ENCODE measurements at regions not wholly inside any gene's neighbourhood (a gene's known extent, or its start where the extent isn't known, plus 50 kb on each side); places are given as distances from the start of the nearest gene placed in this dataset.
A peak's percentile ranks its signal among the peaks of the same experiment; 100 is the strongest.

DNA sequence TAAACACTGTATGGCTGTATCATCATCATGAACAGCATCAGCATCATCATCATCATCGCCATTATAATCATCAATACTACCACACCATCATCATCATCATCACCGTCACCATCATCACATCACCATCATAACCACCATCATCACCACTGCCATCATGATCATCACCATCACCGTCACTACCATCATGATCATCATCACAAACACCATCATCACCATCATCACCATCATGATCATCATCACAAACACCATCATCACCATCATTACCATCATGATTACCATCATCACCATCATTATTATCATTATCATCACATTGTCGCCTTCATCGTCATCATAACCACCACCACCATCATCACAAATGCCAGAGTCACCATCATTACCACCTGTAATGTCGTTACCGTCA, 1196.9 kb downstream of the NLGN4X start:
- no peaks in the 10 kb centered on the region for H3K4me1 ChIP-seq (replicated peaks)
- H3K36me3 ChIP-seq = no peaks in the 10 kb centered on the region
- no peaks in the 10 kb centered on the region for H3K9me3 ChIP-seq (replicated peaks)
- H3K4me3 ChIP-seq = no peak overlapping the region
- no peak for DNase-seq (ENCODE audit: low read depth in 1 of 2, low spot score in 2 of 2)
- no peak overlapping the region for H3K27ac ChIP-seq
- H3K27me3 ChIP-seq (replicated peaks) = no peaks in the 10 kb centered on the region

GRCh38 chrX:5015451-5015850, 1213.2 kb downstream of the NLGN4X start:
- no peaks in the 10 kb centered on the region for H3K27me3 ChIP-seq (replicated peaks)
- no peaks in the 10 kb centered on the region for H3K36me3 ChIP-seq
- no peaks in the 10 kb centered on the region for H3K9me3 ChIP-seq (replicated peaks)
- no peaks in the 10 kb centered on the region for H3K4me1 ChIP-seq (replicated peaks)
- no peak for DNase-seq (ENCODE audit: low read depth in 1 of 2, low spot score in 2 of 2)
- H3K27ac ChIP-seq = no peak overlapping the region
- H3K4me3 ChIP-seq = no peak overlapping the region

DNA sequence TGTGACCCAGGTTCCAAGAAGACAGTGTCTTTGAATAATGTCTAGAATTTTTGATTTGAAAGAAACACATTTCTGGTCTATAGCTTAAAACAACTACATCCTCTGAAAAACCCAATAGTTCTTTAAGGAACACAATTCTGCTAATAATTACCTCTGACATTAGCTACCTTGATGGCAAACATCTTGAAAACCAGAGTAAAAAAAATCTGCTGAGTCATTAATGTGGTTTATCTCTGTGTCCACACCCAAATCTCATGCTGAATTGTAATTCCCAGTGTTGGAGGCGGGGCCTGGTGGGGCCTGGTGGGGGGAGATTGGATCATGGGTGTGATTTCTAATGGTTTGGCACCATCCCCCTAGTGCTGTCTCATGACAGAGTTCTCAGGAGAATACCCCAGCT, 1233.8 kb downstream of the NLGN4X start:
- H3K9me3 ChIP-seq (replicated peaks) = no peaks in the 10 kb centered on the region
- DNase-seq (ENCODE audit: low read depth in 1 of 2, low spot score in 2 of 2) = no peak
- H3K4me3 ChIP-seq = no peak overlapping the region
- H3K27me3 ChIP-seq (replicated peaks) = no peaks in the 10 kb centered on the region
- H3K36me3 ChIP-seq = no peaks in the 10 kb centered on the region
- H3K4me1 ChIP-seq (replicated peaks) = no peaks in the 10 kb centered on the region
- H3K27ac ChIP-seq = no peak overlapping the region

GRCh38 chrX:4978613-4979012, 1250.1 kb downstream of the NLGN4X start:
- H3K27ac ChIP-seq = no peak overlapping the region
- DNase-seq (ENCODE audit: low read depth in 1 of 2, low spot score in 2 of 2) = no peak
- H3K4me3 ChIP-seq = no peak overlapping the region
- no peaks in the 10 kb centered on the region for H3K9me3 ChIP-seq (replicated peaks)
- no peaks in the 10 kb centered on the region for H3K4me1 ChIP-seq (replicated peaks)
- H3K36me3 ChIP-seq = no peaks in the 10 kb centered on the region
- no peaks in the 10 kb centered on the region for H3K27me3 ChIP-seq (replicated peaks)

GRCh38 chrX:4971646-4972045, 1257.0 kb downstream of the NLGN4X start:
- Histone ChIP-seq H3K4me1 (replicated peaks) (no peaks in the 10 kb centered on the region), H3K4me3 (no peak overlapping the region), H3K27ac (no peak overlapping the region), H3K27me3 (replicated peaks) (no peaks in the 10 kb centered on the region), H3K9me3 (replicated peaks) (no peaks in the 10 kb centered on the region), H3K36me3 (no peaks in the 10 kb centered on the region)
- no peak for DNase-seq (ENCODE audit: low read depth in 1 of 2, low spot score in 2 of 2)

GRCh38 chrX:4964112-4964511, 1250.7 kb upstream of the PRKX start:
- no peak overlapping the region for H3K27ac ChIP-seq
- H3K27me3 ChIP-seq (replicated peaks) = no peaks in the 10 kb centered on the region
- DNase-seq (ENCODE audit: low read depth in 1 of 2, low spot score in 2 of 2) = no peak
- no peaks in the 10 kb centered on the region for H3K9me3 ChIP-seq (replicated peaks)
- H3K4me3 ChIP-seq = no peak overlapping the region
- no peaks in the 10 kb centered on the region for H3K36me3 ChIP-seq
- no peaks in the 10 kb centered on the region for H3K4me1 ChIP-seq (replicated peaks)

- Histone ChIP-seq H3K4me1 (replicated peaks) (no peaks in the 10 kb centered on the region), H3K9me3 (replicated peaks) (no peaks in the 10 kb centered on the region), H3K27ac (no peak overlapping the region), H3K36me3 (no peaks in the 10 kb centered on the region), H3K4me3 (no peak overlapping the region), H3K27me3 (replicated peaks) (no peaks in the 10 kb centered on the region)
- no peak for DNase-seq (ENCODE audit: low read depth in 1 of 2, low spot score in 2 of 2)
Measured at GRCh38 chrX:4963432-4963831, 1250.0 kb upstream of the PRKX start.

DNA sequence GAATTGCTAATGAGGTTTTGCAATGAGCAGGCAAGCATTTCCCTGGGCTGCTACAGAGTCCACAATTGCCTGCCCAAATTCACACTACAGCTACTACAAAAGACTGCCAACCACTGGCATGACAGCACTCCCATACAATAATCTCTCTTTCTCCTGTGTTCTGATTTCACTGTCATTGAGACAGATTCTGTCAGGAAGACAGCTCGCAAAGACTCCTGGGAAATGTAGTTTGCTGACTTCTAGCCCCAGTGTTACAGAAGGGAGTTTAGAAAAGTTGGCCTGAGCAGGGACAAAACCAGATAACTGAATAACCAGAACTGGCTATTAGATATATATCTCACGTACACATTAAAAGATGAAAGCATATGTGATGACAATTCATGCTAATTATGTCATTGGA, 1231.3 kb upstream of the PRKX start:
- no peaks in the 10 kb centered on the region for H3K9me3 ChIP-seq (replicated peaks)
- H3K27ac ChIP-seq = no peak overlapping the region
- no peak for DNase-seq (ENCODE audit: low read depth in 1 of 2, low spot score in 2 of 2)
- no peak overlapping the region for H3K4me3 ChIP-seq
- H3K27me3 ChIP-seq (replicated peaks) = no peaks in the 10 kb centered on the region
- no peaks in the 10 kb centered on the region for H3K4me1 ChIP-seq (replicated peaks)
- H3K36me3 ChIP-seq = no peaks in the 10 kb centered on the region

DNA sequence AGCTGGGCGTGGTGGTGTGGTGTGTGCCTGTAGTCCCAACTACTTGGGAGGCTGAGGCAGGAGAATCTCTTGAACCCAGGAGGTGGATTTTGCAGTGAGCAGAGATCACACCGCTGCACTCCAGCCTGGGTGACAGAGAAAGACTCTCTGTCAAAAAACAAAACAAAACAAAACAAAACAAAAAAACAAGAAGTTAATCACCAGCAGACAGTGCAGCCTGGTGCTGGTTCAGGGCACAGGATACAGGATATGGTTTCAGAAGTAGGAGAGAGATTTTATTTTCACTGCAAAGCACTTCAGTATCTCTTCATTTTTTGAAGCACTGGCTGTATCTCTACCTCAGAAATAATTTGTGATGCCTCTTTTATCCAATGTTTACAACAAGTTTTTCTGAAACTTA, 1222.9 kb upstream of the PRKX start:
- H3K27me3 ChIP-seq (replicated peaks) = no peaks in the 10 kb centered on the region
- H3K9me3 ChIP-seq (replicated peaks) = no peaks in the 10 kb centered on the region
- no peak overlapping the region for H3K27ac ChIP-seq
- no peaks in the 10 kb centered on the region for H3K36me3 ChIP-seq
- H3K4me3 ChIP-seq = no peak overlapping the region
- no peaks in the 10 kb centered on the region for H3K4me1 ChIP-seq (replicated peaks)
- no peak for DNase-seq (ENCODE audit: low read depth in 1 of 2, low spot score in 2 of 2)

DNA sequence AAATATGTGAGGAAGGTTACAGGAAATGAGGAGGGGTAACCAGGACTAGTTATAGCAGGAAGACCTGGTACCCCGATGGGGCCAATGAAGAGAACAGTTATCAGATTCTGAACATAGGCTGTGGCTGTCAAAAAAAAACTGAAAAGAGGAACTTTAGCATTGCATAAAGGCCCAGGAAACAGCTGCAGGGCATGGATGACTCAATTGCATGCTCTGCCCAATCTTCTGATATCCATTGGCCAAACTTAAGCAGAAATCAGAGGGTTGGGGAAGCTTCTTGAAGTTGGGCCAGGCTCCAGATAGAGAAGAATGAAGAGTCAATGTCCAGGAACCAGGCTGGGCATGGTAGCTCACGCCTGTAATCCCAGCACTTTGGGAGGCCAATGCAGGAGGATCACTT, 1222.4 kb upstream of the PRKX start:
- Histone ChIP-seq H3K4me1 (replicated peaks) (no peaks in the 10 kb centered on the region), H3K36me3 (no peaks in the 10 kb centered on the region), H3K4me3 (no peak overlapping the region), H3K27ac (no peak overlapping the region), H3K9me3 (replicated peaks) (no peaks in the 10 kb centered on the region), H3K27me3 (replicated peaks) (no peaks in the 10 kb centered on the region)
- DNase-seq (ENCODE audit: low read depth in 1 of 2, low spot score in 2 of 2) = no peak

DNA sequence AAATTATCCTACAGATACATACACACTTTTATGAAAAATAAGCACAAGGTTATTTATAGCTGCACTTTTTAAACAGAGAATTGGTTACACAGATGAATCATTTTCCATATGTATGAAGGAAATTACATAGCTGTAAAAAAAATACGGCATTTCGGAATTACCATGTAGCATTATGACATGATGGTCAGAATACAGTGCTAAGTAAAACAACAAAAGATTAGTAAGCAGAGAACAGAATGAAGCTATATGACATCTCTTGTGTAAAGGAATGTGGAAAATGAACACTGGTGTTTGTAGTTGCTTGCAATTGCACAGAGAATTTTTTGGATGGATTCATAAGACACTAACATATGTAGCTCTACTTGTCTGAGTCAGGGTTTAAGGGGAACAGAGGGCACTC, 1222.0 kb upstream of the PRKX start:
- Histone ChIP-seq H3K36me3 (no peaks in the 10 kb centered on the region), H3K9me3 (replicated peaks) (no peaks in the 10 kb centered on the region), H3K27me3 (replicated peaks) (no peaks in the 10 kb centered on the region), H3K4me3 (no peak overlapping the region), H3K27ac (no peak overlapping the region), H3K4me1 (replicated peaks) (no peaks in the 10 kb centered on the region)
- no peak for DNase-seq (ENCODE audit: low read depth in 1 of 2, low spot score in 2 of 2)

GRCh38 chrX:4932790-4933189, 1219.3 kb upstream of the PRKX start:
- no peaks in the 10 kb centered on the region for H3K4me1 ChIP-seq (replicated peaks)
- H3K27me3 ChIP-seq (replicated peaks) = no peaks in the 10 kb centered on the region
- no peaks in the 10 kb centered on the region for H3K36me3 ChIP-seq
- DNase-seq (ENCODE audit: low read depth in 1 of 2, low spot score in 2 of 2) = peak in 1 of 2 experiments; percentile 5
- peak overlapping the region; percentile 29; the same call in 1 of the 2 replicates for H3K27ac ChIP-seq
- H3K9me3 ChIP-seq (replicated peaks) = no peaks in the 10 kb centered on the region
- H3K4me3 ChIP-seq = no peak overlapping the region

DNA sequence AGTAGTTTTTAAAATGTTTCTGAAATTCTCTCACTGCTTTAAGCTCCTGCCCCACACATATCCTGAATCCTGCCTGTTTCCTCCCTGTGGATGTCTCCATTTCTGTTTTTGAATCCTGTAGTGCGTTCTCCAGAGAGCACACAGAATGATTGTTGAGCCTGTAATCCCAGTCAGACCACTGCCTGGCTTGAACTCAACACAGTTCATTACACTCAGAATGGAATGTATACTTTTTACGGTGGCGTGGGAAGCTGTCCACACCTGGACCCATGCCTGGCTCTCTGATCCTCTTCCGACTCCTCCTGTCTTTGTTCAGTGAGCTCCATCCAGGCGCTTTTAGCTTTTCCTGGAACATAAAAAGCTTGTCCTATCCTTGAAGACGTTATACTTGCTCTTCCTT, 1217.0 kb upstream of the PRKX start:
- Histone ChIP-seq H3K9me3 (replicated peaks) (no peaks in the 10 kb centered on the region), H3K36me3 (no peaks in the 10 kb centered on the region), H3K27me3 (replicated peaks) (no peaks in the 10 kb centered on the region), H3K27ac (no peak overlapping the region), H3K4me1 (replicated peaks) (no peaks in the 10 kb centered on the region), H3K4me3 (no peak overlapping the region)
- DNase-seq (ENCODE audit: low read depth in 1 of 2, low spot score in 2 of 2) = no peak

- no peak for DNase-seq (ENCODE audit: low read depth in 1 of 2, low spot score in 2 of 2)
- no peaks in the 10 kb centered on the region for H3K4me1 ChIP-seq (replicated peaks)
- H3K4me3 ChIP-seq = no peak overlapping the region
- no peak overlapping the region for H3K27ac ChIP-seq
- H3K27me3 ChIP-seq (replicated peaks) = no peaks in the 10 kb centered on the region
- H3K36me3 ChIP-seq = no peaks in the 10 kb centered on the region
- H3K9me3 ChIP-seq (replicated peaks) = no peaks in the 10 kb centered on the region
Measured at GRCh38 chrX:4925911-4926310, 1212.5 kb upstream of the PRKX start.

DNA sequence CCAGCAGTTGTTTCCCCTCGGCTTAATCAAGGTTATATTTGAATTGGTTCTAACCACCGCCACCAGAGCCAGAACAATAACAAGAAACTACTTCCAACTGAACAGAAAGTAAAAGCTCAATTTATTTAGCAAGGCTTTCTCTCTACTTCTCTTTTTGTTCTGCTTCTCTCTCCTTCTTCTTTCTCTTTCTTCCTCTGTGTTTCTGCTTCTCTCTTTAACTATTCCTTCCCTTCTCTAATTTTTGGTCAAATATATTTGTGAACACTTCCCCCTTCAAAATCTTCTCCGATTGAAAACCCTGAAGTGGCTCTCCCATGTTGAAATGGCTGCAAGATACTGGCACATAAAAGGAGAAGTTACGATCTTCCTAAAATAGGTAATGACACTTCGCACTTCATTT, 1195.9 kb upstream of the PRKX start:
- Histone ChIP-seq H3K9me3 (replicated peaks) (no peaks in the 10 kb centered on the region), H3K27me3 (replicated peaks) (no peaks in the 10 kb centered on the region), H3K27ac (no peak overlapping the region), H3K36me3 (no peaks in the 10 kb centered on the region), H3K4me1 (replicated peaks) (no peaks in the 10 kb centered on the region), H3K4me3 (no peak overlapping the region)
- no peak for DNase-seq (ENCODE audit: low read depth in 1 of 2, low spot score in 2 of 2)

Measured in SJSA1 (cell line).